Erythroblast (primary cell): ENCODE measurements at regions not wholly inside any gene's neighbourhood (a gene's known extent, or its start where the extent isn't known, plus 50 kb on each side); places are given as distances from the start of the nearest gene placed in this dataset.

Experiments used
- GATA1 ChIP-seq: IDR thresholded peaks from 2 replicates; pipeline ENCODE4 v1.6.1; 2011; ENCODE audit warnings: low read depth, mild to moderate bottlenecking, control low read depth, low read length, moderate library complexity
- POLR2A ChIP-seq: IDR thresholded peaks from 2 replicates; pipeline ENCODE4 v1.6.1; 2011; ENCODE audit warnings: mild to moderate bottlenecking, low read length

- TF ChIP-seq POLR2A (no peak), GATA1 (no peak)
Observed at GRCh38 chr2:181763423-181763822, 83.1 kb upstream of the NEUROD1 start.
